Jurkat, Clone E6-1 (cell line): ENCODE measurements at regions not wholly inside any gene's neighbourhood (a gene's known extent, or its start where the extent isn't known, plus 50 kb on each side); places are given as distances from the start of the nearest gene placed in this dataset.

ENCODE experiments used
- DNase-seq: peaks from one replicate; pipeline ENCODE4 v3.0.0-alpha.2; 2011; ENCODE audit warnings: low read depth, low spot score
- H3K4me3 ChIP-seq: 2 replicates; pipeline ENCODE4 v1.5.1; 2011; ENCODE audit warnings: mild to moderate bottlenecking, low read length, control low read depth, moderate library complexity

- no peak for DNase-seq
- no peak overlapping the region for H3K4me3 ChIP-seq
Measured at GRCh38 chr4:130449741-130450140, 1353.8 kb downstream of the C4orf33 start.

- no peak overlapping the region for H3K4me3 ChIP-seq
- DNase-seq: no peak
Measured at GRCh38 chr4:130468340-130468739, 1372.4 kb downstream of the C4orf33 start.

GRCh38 chr4:130478406-130478805 lies 1382.5 kb downstream of the C4orf33 start:
- no peak for DNase-seq
- no peak overlapping the region for H3K4me3 ChIP-seq

DNA sequence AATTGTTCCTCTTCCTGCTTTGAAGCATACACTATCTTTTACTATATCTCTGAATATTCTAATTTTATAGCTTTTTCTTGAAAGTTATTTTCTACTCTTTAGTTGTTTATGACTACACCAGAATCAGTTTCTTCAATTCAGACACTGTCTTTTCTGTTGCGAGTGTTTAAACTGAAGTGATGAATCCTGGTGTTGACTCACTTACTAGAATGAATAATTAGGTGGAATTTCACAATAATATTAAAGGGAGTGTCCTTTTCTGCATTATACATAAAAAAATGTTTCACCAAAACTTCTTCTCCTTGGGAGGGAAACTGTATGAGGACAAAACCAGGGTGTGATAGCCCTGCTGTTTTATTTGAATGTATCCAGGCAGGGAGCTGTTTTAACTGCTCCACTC lies 1383.1 kb downstream of the C4orf33 start:
- DNase-seq: no peak

DNA sequence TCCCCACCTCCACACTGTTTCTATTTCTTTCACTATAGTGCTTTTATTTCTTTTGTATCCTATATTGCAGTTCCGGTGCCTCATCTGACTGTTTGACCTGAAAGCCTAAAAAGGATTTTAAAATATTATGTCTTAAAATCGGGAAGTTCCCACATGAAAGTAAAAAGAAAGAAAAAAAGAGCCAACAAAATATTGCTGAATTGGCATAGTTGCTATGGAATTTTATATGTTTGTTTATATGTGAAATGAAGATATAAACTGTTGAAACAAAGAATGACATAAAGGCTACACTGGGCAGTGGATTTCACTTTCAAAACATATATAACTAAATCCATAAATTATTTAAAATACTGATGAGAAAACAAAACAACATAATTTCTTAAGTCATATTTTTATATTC lies 1383.7 kb downstream of the C4orf33 start:
- no peak for DNase-seq
- H3K4me3 ChIP-seq: no peak overlapping the region

More for the DNA sequence above, 1383.1 kb downstream of the C4orf33 start:
- no peak overlapping the region for H3K4me3 ChIP-seq

- no peak overlapping the region for H3K4me3 ChIP-seq
Measured at GRCh38 chr4:130484826-130485225, 1388.9 kb downstream of the C4orf33 start.

DNA sequence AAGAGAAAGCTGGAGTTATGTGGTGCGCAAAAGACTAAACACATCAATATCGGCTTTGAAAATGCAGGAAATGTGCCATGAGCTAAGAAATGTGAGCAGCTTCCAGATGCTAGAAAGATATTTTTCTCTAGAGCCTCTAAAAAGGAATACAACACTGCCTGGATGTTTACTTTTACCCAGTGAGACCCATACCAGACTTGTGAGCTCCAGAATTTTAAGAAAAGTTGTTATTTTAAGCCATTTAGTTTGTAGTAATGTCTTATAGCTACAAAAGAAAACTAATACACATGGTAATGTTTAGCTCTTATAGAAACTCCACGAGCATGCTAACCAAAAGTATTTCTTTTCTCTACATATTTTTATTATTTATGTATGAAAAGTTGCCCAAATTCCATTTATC lies 1389.4 kb downstream of the C4orf33 start:
- DNase-seq: no peak
- H3K4me3 ChIP-seq: no peak overlapping the region

More at GRCh38 chr4:130484826-130485225, 1388.9 kb downstream of the C4orf33 start:
- no peak for DNase-seq

GRCh38 chr4:130486186-130486585 lies 1390.2 kb downstream of the C4orf33 start:
- no peak for DNase-seq
- H3K4me3 ChIP-seq: no peak overlapping the region

DNA sequence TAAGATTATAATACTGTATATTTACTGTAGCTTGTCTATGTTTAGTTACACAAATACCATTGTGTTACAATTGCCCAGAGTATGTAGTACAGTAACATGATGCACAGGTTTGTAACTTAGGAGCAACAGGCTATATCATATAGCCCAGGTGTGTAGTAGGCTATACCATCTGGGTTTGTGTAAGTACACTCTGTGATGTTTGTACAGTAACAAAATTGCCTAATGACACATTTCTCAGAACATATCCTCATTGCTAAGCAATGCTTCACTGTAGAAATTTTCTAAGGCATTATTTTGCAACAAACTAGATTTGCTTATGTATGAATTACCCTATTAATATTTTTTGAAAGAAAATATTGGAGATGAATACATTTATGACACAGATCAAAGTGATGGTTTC lies 1390.9 kb downstream of the C4orf33 start:
- no peak overlapping the region for H3K4me3 ChIP-seq
- no peak for DNase-seq

GRCh38 chr4:130510661-130511060 lies 1414.7 kb downstream of the C4orf33 start:
- H3K4me3 ChIP-seq: no peak overlapping the region

GRCh38 chr4:130511776-130512175 lies 1415.8 kb downstream of the C4orf33 start:
- DNase-seq: no peak

More at GRCh38 chr4:130510661-130511060, 1414.7 kb downstream of the C4orf33 start:
- no peak for DNase-seq

GRCh38 chr4:130524057-130524456 lies 1428.1 kb downstream of the C4orf33 start:
- no peak for DNase-seq
- H3K4me3 ChIP-seq: no peak overlapping the region

More at GRCh38 chr4:130511776-130512175, 1415.8 kb downstream of the C4orf33 start:
- no peak overlapping the region for H3K4me3 ChIP-seq

DNA sequence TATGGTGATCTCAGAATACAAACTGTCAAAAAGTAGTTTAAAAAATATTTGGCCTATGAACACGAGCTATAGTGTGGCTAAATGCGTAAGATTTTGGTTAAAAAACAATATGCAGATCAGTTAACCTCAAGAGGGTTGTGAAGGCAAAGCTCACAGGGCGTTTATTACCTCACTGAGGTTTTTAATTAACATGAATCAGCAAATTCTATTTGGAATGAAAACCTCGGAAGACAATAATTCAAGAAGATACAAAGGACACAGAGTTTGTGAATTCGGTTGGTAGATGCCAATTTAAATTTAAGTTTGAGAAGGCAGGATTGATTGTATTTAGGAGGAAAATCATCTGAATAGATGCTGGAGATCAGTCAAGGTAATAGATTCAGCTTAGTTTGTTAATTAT lies 1434.6 kb downstream of the C4orf33 start:
- H3K4me3 ChIP-seq: no peak overlapping the region
- DNase-seq: no peak

- H3K4me3 ChIP-seq: no peak overlapping the region
- no peak for DNase-seq
Measured at GRCh38 chr4:130534651-130535050, 1438.7 kb downstream of the C4orf33 start.

- no peak for DNase-seq
- no peak overlapping the region for H3K4me3 ChIP-seq
Measured at GRCh38 chr4:130542953-130543352, 1447.0 kb downstream of the C4orf33 start.

DNA sequence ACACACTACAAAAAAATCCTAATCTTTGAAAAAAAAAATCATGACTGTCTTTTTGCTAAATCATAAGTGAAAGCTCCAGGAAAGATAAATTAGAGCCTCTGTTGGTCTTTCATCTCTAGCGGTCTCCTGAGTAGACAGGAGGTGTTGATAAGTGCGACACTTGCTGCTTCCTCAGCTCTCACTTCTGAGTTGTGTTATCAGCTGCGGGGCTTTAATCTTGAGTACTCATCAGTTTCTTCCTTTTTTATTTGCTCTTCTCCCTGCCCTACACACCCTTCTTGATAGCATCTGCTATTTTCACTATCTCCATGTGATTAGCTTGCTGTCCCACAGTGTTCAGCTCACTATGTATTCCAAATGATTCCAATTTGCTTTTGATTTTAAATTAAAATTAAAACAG lies 1449.2 kb downstream of the C4orf33 start:
- H3K4me3 ChIP-seq: no peak overlapping the region
- DNase-seq: no peak

DNA sequence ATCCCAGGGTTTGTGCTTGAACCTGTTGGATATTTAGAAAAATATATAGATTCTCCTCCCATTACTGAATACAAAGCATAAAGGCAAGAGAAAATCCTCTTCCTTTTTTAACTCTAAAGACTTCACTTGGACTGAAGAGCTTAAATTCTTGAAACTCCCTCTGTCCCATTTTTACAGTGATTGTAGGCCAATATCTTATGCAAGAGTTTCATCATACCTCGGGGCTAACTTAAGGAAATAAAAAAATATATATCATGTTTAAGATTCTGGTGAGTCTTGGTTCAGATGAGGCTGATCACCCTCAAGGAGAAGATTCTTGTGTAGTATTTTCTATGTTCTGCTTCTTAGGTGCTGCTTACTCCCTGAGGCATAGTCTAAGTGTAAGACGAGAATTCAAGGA lies 1449.6 kb downstream of the C4orf33 start:
- DNase-seq: no peak
- no peak overlapping the region for H3K4me3 ChIP-seq

GRCh38 chr4:130559268-130559667 lies 1463.3 kb downstream of the C4orf33 start:
- no peak overlapping the region for H3K4me3 ChIP-seq
- no peak for DNase-seq

DNA sequence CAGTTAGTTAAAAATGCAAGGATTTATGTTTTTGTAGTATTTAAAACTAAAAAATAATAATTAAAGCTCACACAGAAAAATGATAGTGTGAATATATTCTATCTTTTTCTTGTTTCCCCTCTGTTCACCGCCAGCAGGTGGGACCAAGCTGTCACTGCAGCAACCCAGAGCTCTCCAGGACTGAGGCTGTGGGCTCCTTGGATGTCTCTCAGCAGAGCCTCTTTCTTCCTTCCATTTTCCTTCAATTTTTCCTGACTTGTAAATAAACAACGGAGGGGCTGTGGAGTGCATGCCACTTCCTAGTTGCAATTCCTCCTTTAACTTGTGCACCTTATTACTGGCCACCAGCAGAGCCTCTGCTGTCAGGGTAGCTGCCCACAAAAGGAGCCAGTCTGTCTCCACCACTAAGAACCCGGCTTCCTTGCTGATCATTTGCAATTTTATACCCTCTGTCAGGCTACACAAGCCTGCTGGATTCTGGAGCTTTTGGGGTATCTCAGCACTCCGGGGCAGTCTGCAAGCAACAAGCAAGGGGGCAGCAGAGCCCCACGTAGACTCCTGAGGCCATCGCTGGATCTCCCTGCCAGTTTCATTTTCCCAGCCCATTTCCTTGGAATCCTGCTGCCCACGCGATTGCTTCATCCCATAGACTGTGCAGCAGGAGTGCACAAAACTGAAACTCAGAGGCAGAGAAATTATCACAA lies 1467.4 kb downstream of the C4orf33 start:
- no peak for DNase-seq
- H3K4me3 ChIP-seq: no peak overlapping the region

DNA sequence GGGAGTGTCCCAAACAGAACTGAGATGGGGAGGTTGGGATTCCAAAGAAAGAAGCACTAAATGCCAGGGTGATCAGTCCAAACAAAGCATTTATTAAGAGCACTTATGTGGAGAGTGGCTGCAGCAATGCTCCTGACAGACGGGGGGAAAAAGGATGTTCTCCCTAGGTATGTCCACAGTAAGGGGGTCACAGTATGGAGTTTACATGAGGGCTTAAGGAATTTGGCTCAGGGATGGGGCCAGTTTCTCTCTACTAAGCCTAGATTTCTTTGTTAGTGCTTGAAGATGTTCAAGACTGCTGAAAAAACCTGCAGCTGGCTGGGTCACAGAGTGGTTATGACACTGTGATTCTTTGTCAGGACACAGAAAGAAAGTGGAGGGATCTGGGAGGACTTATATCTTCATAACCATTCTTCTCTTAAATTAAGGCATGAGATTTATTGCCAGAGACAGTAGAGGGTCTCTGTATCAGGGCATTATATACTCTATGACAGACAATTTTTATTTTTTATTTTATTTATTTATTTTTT lies 1468.0 kb downstream of the C4orf33 start:
- DNase-seq: no peak

GRCh38 chr4:130568746-130569145 lies 1472.8 kb downstream of the C4orf33 start:
- H3K4me3 ChIP-seq: no peak overlapping the region
- DNase-seq: no peak

More for the DNA sequence above, 1468.0 kb downstream of the C4orf33 start:
- no peak overlapping the region for H3K4me3 ChIP-seq
